Subcutaneous abdominal adipose tissue (tissue), 5 donors: ENCODE measurements at regions not wholly inside any gene's neighbourhood (a gene's known extent, or its start where the extent isn't known, plus 50 kb on each side); places are given as distances from the start of the nearest gene placed in this dataset.

Experiments used
- H3K27ac ChIP-seq: one replicate; pipeline ENCODE4 v1.7.0; 2013; ENCODE audit warnings: low read depth, mild to moderate bottlenecking, inconsistent platforms, low read length, moderate library complexity
- H3K27me3 ChIP-seq, 5 donors: one replicate each; pipeline ENCODE4 v1.7.0; 2013; ENCODE audit warnings: low read length in 5 of 5, inconsistent platforms in 1 of 5; ENCODE audit not compliant: control insufficient read depth in 5 of 5, insufficient read depth in 4 of 5
- H3K36me3 ChIP-seq, 5 donors: one replicate each; pipeline ENCODE4 v1.7.0; 2013; ENCODE audit warnings: low read length in 5 of 5; ENCODE audit not compliant: control insufficient read depth in 5 of 5, insufficient read depth in 5 of 5
- H3K4me1 ChIP-seq, 5 donors: one replicate each; pipeline ENCODE4 v1.7.0; 2013; ENCODE audit warnings: low read length in 5 of 5, mild to moderate bottlenecking in 3 of 5, moderate library complexity in 1 of 5; ENCODE audit not compliant: control insufficient read depth in 5 of 5, insufficient read depth in 5 of 5
- H3K4me3 ChIP-seq, 5 donors: one replicate each; pipeline ENCODE4 v1.7.0; 2013; ENCODE audit warnings: low read length in 5 of 5, low read depth in 1 of 5
- H3K9ac ChIP-seq, 5 donors: one replicate each; pipeline ENCODE4 v1.7.0; 2013; ENCODE audit warnings: low read length in 5 of 5, mild to moderate bottlenecking in 4 of 5, moderate library complexity in 3 of 5
- H3K9me3 ChIP-seq, 5 donors: one replicate each; pipeline ENCODE4 v1.7.0; 2013; ENCODE audit warnings: low read length in 5 of 5; ENCODE audit not compliant: control insufficient read depth in 5 of 5
- donor health status: healthy.
- donor health status: healthy.
- donor health status: healthy.
- donor health status: healthy.
- donor health status: healthy.

GRCh38 chr10:130339091-130339490, 202.9 kb downstream of the GLRX3 start:
- no peak overlapping the region for H3K9ac ChIP-seq
- no peak overlapping the region for H3K4me3 ChIP-seq
- H3K36me3 ChIP-seq = no peaks in the 10 kb centered on the region
- H3K27ac ChIP-seq = no peak overlapping the region
- peaks cover 3 to 24% (median 11%) of the 10 kb centered on the region in 5 donors for H3K27me3 ChIP-seq
- no peaks in the 10 kb centered on the region for H3K9me3 ChIP-seq
- no peaks in the 10 kb centered on the region for H3K4me1 ChIP-seq

GRCh38 chr10:130339911-130340310, 203.7 kb downstream of the GLRX3 start:
- Histone ChIP-seq H3K27ac (no peak overlapping the region), H3K9ac (no peak overlapping the region), H3K9me3 (no peaks in the 10 kb centered on the region), H3K4me1 (no peaks in the 10 kb centered on the region), H3K36me3 (no peaks in the 10 kb centered on the region), H3K4me3 (no peak overlapping the region), H3K27me3 (peaks cover 3 to 24% (median 11%) of the 10 kb centered on the region in 5 donors)

GRCh38 chr10:130340816-130341215, 204.6 kb downstream of the GLRX3 start:
- Histone ChIP-seq H3K9ac (no peak overlapping the region), H3K36me3 (no peaks in the 10 kb centered on the region), H3K9me3 (no peaks in the 10 kb centered on the region), H3K27me3 (peaks cover 3 to 21% (median 11%) of the 10 kb centered on the region in 5 donors), H3K4me3 (no peak overlapping the region), H3K4me1 (no peaks in the 10 kb centered on the region), H3K27ac (no peak overlapping the region)

- H3K27me3 ChIP-seq = peaks cover 3 to 21% (median 8%) of the 10 kb centered on the region in 5 donors
Observed at GRCh38 chr10:130341356-130341755, 205.2 kb downstream of the GLRX3 start.

GRCh38 chr10:130345728-130346127, 209.5 kb downstream of the GLRX3 start:
- no peaks in the 10 kb centered on the region for H3K36me3 ChIP-seq
- peaks cover 0 to 14% (median 3%) of the 10 kb centered on the region in 5 donors for H3K27me3 ChIP-seq
- H3K9ac ChIP-seq = no peak overlapping the region
- H3K27ac ChIP-seq = no peak overlapping the region
- H3K9me3 ChIP-seq = peaks cover 0 to 6% (median 4%) of the 10 kb centered on the region in 5 donors
- no peaks in the 10 kb centered on the region for H3K4me1 ChIP-seq
- no peak overlapping the region for H3K4me3 ChIP-seq

More at GRCh38 chr10:130341356-130341755, 205.2 kb downstream of the GLRX3 start:
- H3K4me3 ChIP-seq = no peak overlapping the region
- no peak overlapping the region for H3K27ac ChIP-seq
- no peaks in the 10 kb centered on the region for H3K4me1 ChIP-seq
- no peak overlapping the region for H3K9ac ChIP-seq
- H3K36me3 ChIP-seq = no peaks in the 10 kb centered on the region
- no peaks in the 10 kb centered on the region for H3K9me3 ChIP-seq

GRCh38 chr10:130350996-130351395, 214.8 kb downstream of the GLRX3 start:
- Histone ChIP-seq H3K27ac (no peak overlapping the region), H3K27me3 (peaks cover 0 to 3% (median 2%) of the 10 kb centered on the region in 5 donors), H3K4me3 (no peak overlapping the region), H3K4me1 (no peaks in the 10 kb centered on the region), H3K36me3 (no peaks in the 10 kb centered on the region), H3K9ac (no peak overlapping the region), H3K9me3 (peaks cover 0 to 6% (median 4%) of the 10 kb centered on the region in 5 donors)

GRCh38 chr10:130351466-130352290, 215.5 kb downstream of the GLRX3 start:
- Histone ChIP-seq H3K9me3 (peaks cover 0 to 6% (median 2%) of the 10 kb centered on the region in 5 donors), H3K36me3 (no peaks in the 10 kb centered on the region), H3K27ac (no peak overlapping the region), H3K4me1 (no peaks in the 10 kb centered on the region), H3K4me3 (no peak overlapping the region), H3K27me3 (peaks cover 0 to 3% (median 2%) of the 10 kb centered on the region in 5 donors), H3K9ac (no peak overlapping the region)

- Histone ChIP-seq H3K27ac (no peak overlapping the region), H3K4me3 (no peak overlapping the region), H3K36me3 (no peaks in the 10 kb centered on the region), H3K9ac (no peak overlapping the region), H3K4me1 (no peaks in the 10 kb centered on the region), H3K9me3 (peaks cover 0 to 3% (median 0%) of the 10 kb centered on the region in 5 donors), H3K27me3 (peaks cover 0 to 3% (median 2%) of the 10 kb centered on the region in 5 donors)
Observed at GRCh38 chr10:130352291-130352645, 216.1 kb downstream of the GLRX3 start.

- Histone ChIP-seq H3K9me3 (no peaks in the 10 kb centered on the region), H3K9ac (no peak overlapping the region), H3K4me3 (no peak overlapping the region), H3K27me3 (peaks cover 0 to 3% (median 2%) of the 10 kb centered on the region in 5 donors), H3K36me3 (no peaks in the 10 kb centered on the region), H3K27ac (no peak overlapping the region), H3K4me1 (no peaks in the 10 kb centered on the region)
Observed at GRCh38 chr10:130353928-130354572, 217.9 kb downstream of the GLRX3 start.

GRCh38 chr10:130354573-130354954, 218.4 kb downstream of the GLRX3 start:
- Histone ChIP-seq H3K27ac (no peak overlapping the region), H3K4me3 (no peak overlapping the region), H3K27me3 (peaks cover 0 to 3% (median 2%) of the 10 kb centered on the region in 5 donors), H3K9me3 (no peaks in the 10 kb centered on the region), H3K9ac (no peak overlapping the region), H3K36me3 (no peaks in the 10 kb centered on the region), H3K4me1 (no peaks in the 10 kb centered on the region)
